IPS-NIHi7 (cell line): ENCODE measurements at regions not wholly inside any gene's neighbourhood (a gene's known extent, or its start where the extent isn't known, plus 50 kb on each side); places are given as distances from the start of the nearest gene placed in this dataset.
"Not testable (repeated sequence)": the region's sequence is repeated elsewhere in the genome, so short reads cannot be mapped to it uniquely, and the experiment has no call there.

Experiments
- DNase-seq: peaks from one replicate; pipeline ENCODE4 v3.0.0; 2012; ENCODE audit warnings: mixed read lengths; ENCODE audit errors: extremely low spot score

GRCh38 chr11:22567759-22568158 is 57.9 kb downstream of the FANCF start:
- DNase-seq = no peak

- peak; percentile 41 for DNase-seq
Measured at GRCh38 chr11:22566293-22566692, 59.3 kb downstream of the FANCF start.

- no peak for DNase-seq
Measured at GRCh38 chr11:22561283-22561682, 64.3 kb downstream of the FANCF start.

GRCh38 chr11:22559416-22559815 is 66.2 kb downstream of the FANCF start:
- DNase-seq = no peak

DNA sequence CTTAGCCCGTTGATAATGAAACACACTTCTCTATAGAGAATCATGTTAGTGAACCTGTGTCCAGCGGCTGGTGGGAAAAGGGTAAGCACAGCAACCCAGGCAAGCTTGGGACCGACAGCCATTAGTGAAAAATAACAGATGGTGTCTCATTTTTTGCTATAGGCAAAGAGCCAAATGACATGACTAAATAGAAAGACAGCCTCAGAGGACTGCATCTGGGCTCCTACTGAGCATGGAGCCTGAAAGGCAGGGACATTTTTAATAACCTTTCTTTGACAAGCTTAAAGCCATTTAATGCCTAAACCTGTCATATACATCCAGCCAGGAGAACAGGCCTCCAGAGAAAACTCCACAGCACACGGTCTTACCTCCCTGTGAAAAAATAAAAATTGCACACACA is 67.0 kb downstream of the FANCF start:
- no peak for DNase-seq

GRCh38 chr11:22556381-22556780 is 69.2 kb downstream of the FANCF start:
- no peak for DNase-seq

GRCh38 chr11:22555881-22556280 is 69.7 kb downstream of the FANCF start:
- no peak for DNase-seq

DNA sequence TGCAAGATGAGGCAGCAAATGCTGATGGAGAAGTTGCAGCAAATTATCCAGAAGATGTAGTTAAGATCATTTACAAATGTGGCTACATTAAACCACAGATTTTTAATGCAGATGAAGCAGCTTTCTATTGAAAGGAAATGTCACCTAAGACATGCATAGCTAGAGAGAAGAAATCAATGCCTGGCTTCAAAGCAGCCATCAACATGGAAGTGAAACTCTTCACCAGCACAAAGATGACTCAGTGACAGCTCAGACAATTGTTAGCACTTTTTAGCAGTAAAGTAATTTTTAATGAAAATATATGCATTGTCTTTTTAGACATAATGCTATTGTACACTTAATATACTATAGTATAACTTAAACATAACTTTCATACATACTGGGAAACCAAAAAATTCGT is 71.4 kb downstream of the FANCF start:
- DNase-seq = no peak

DNA sequence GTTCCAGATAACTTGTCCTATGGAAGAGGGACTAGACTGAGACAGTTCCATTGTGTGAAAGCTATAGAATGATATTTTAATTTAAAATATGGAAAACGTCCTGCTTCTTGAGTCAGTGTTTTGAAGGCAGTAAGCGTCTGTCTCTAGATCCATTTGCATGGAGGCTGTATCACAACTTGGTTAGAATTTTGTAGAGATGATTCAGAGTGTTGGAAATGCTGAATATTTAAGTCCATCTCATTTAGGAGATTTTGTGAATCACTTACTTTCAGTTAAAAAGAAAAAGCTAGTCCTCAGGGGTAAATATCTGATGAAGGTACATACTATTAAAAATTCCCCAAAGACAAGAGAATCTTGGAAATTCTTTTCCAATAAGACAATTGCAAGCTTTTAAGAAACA is 72.7 kb downstream of the FANCF start:
- DNase-seq = no peak

DNA sequence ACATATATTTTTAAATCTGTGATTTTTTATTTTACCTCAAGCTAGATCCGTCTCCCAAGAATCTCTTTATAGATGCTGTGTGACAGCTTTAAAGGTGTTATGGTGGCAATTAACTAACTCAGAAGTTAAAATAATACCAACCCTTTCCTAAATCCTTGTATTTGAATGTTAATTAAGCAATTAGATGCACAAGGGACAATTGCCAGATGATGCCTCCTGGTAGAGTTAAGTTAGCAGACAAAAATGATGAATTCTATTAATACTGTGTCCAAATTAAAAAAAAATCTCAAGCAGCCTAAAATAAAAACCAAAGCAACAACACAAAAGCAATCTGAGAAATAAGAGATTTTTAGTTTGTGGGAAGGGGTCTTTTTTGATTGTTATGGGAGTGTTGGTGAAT is 78.9 kb downstream of the FANCF start:
- no peak for DNase-seq

GRCh38 chr11:22543261-22543660 is 82.4 kb downstream of the FANCF start:
- no peak for DNase-seq

GRCh38 chr11:22539821-22540256 is 85.8 kb downstream of the FANCF start:
- peak; percentile 29 for DNase-seq

- DNase-seq = no peak
Measured at GRCh38 chr11:22536071-22536470, 89.6 kb downstream of the FANCF start.

- DNase-seq = not testable (repeated sequence)
Measured at GRCh38 chr11:22528612-22529429, 96.8 kb downstream of the FANCF start.

DNA sequence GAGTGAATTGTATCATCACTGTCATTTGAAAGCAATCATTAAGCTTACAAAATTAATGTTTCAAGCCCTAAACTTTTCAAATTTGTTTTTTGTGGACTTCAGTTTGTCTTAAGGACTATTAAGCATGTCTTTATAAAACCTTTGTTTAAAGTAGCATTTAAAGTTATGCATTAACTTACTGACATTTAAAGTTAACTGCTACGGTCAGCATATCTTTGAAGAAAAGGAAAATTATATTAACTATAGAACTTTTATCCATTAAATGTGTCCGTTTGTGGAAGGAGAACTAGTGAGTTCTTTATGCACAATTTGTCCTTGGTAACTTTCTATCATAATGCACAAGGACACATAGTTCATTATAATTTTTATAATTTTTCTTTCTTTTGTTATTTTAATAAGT is 103.4 kb downstream of the FANCF start:
- no peak for DNase-seq

DNA sequence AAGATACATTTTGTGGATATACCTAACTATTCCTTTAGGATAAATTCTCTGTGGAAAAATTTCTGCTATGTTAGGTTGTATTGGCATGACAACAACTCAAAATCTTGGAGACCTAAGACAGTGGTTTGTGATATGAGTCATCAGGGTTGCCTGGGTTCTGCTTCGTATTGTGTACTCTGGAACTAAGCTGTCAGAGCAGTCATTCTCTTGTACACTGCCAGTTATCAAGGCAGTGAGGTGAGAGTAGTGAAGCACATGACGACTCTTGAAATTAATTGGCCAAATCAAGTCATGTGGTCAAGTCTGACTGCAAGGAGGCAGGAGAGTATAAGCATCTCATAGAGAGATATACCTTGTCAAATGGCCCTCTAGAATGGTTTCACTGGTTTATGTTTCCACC is 104.4 kb downstream of the FANCF start:
- no peak for DNase-seq

GRCh38 chr11:22520521-22520920 is 105.1 kb downstream of the FANCF start:
- DNase-seq = no peak

DNA sequence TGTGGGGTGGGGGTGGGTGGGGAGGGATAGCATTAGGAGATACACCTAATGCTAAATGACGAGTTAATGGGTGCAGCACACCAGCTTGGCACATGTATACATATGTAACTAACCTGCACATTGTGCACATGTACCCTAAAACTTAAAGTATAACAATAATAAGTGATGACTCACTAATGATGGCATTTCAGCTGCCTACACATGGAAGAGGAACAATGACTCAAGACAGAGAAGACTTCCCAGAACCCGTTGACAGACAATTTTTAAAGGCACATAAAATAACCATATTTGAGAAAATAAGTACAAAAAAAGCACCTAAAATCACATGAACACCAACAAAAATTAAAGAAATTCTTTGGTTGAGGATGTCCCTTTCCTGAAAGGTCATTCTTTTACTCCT is 107.3 kb downstream of the FANCF start:
- not testable (repeated sequence) for DNase-seq

- no peak for DNase-seq
Measured at GRCh38 chr11:22516111-22516510, 109.5 kb downstream of the FANCF start.

DNA sequence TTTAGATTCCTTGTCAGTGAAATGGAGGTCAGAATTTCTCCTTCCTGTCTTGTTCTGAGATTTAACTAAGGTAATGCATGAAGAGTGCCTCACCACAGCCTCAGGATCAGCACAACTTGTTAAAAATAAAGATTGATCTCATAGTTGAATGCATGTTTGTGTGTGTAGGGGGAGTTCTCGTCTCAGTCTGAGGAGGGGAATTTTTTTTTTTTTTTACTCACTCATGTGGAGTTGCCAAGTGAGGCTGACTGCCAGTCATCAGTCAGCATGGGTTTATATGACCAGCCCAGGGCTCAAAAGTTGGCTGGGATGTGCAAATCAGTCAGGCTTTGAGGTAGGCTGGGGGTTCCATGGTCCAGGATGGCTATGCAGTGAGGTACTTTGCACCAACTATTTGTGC is 113.2 kb downstream of the FANCF start:
- DNase-seq = no peak

GRCh38 chr11:22510741-22511140 is 114.9 kb downstream of the FANCF start:
- no peak for DNase-seq

GRCh38 chr11:22510010-22510409 is 115.6 kb downstream of the FANCF start:
- no peak for DNase-seq

GRCh38 chr11:22508665-22509064 is 117.0 kb downstream of the FANCF start:
- no peak for DNase-seq

GRCh38 chr11:22497474-22497873 is 128.1 kb downstream of the FANCF start:
- no peak for DNase-seq
